ENCODE measurements at regions not wholly inside any gene's neighbourhood (a gene's known extent, or its start where the extent isn't known, plus 50 kb on each side); places are given as distances from the start of the nearest gene placed in this dataset.

DNA sequence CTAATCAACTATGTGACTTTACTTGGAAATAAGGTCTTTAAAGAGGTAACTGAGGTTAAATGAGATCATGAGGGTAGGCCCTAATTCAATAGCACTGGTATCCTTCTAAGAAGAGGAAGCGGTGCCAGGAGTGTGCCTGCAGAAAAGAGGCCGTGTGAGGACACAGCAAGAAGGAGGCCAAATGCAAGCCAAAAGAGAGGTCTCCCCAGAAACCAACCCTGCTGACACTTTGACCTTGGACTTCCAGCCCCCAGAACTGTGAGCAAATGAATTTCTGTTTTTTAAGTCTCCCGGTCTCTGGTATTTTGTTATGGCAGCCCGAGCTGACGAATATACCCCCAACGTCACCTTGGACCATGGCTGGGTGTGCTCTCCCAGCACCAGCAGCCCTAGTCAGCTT, 257.5 kb upstream of the NCKAP5 start:
- no peak overlapping the region for H3K4me3 Mint-ChIP-seq
- no peaks in the 10 kb centered on the region for H4K20me1 ChIP-seq (ENCODE audit: control insufficient read depth, insufficient read depth, low read length, poor library complexity, severe bottlenecking)
- H3K36me3 ChIP-seq (replicated peaks in 1 of 2; ENCODE audit: control extremely low read depth in 1 of 2, control insufficient read depth in 1 of 2, extremely low read depth in 1 of 2, insufficient read depth in 2 of 2, low read length in 1 of 2) = no peaks in the 10 kb centered on the region
- H3K27me3 Mint-ChIP-seq = peaks cover 24% of the 10 kb centered on the region
- ChIA-PET POLR2A (no interaction called here), CTCF (interaction anchor here (0.9 kb wide), 1 partner anchor 18 kb away, joined by 3 read pairs; no protein-coding TSS in a partner anchor)
- no peak overlapping the region for H3K9ac ChIP-seq (ENCODE audit: low read length)
- ATAC-seq (ENCODE audit: low read depth) (no peak), DNase-seq (no peak)
- intact Hi-C loops (cut with micrococcal nuclease) = no loop called here
- H3K27me3 ChIP-seq (replicated peaks in 1 of 4; ENCODE audit: control extremely low read depth in 1 of 4, control insufficient read depth in 3 of 4, insufficient read depth in 4 of 4, low read length in 3 of 4) = peaks cover 0 to 2% (median 0%) of the 10 kb centered on the region in 4 experiments
- H2AFZ ChIP-seq (ENCODE audit: insufficient read depth, low read depth, low read length, poor library complexity, severe bottlenecking) = no peak overlapping the region
- no peak overlapping the region for H3K27ac Mint-ChIP-seq
- no peaks in the 10 kb centered on the region for H3K4me1 Mint-ChIP-seq
- H3K79me2 ChIP-seq (ENCODE audit: control insufficient read depth, insufficient read depth, low read length) = no peaks in the 10 kb centered on the region
- no peak overlapping the region for H3K4me2 ChIP-seq (replicated peaks; ENCODE audit: low read depth, low read length, poor library complexity, severe bottlenecking)
- 97% methylated on average over 6 of the region's 6 CpGs for WGBS (ENCODE audit: insufficient coverage)
- H3K4me1 ChIP-seq (ENCODE audit: control insufficient read depth in 2 of 2, insufficient read depth in 2 of 2, low read length in 2 of 2) = no peaks in the 10 kb centered on the region
- no peak for TF ChIP-seq EZH2 (IDR thresholded peaks at IDR 0.05; ENCODE audit: borderline replicate concordance, insufficient read depth, low read depth, low read length, poor library complexity, severe bottlenecking)
- TF ChIP-seq, protein P1, sequence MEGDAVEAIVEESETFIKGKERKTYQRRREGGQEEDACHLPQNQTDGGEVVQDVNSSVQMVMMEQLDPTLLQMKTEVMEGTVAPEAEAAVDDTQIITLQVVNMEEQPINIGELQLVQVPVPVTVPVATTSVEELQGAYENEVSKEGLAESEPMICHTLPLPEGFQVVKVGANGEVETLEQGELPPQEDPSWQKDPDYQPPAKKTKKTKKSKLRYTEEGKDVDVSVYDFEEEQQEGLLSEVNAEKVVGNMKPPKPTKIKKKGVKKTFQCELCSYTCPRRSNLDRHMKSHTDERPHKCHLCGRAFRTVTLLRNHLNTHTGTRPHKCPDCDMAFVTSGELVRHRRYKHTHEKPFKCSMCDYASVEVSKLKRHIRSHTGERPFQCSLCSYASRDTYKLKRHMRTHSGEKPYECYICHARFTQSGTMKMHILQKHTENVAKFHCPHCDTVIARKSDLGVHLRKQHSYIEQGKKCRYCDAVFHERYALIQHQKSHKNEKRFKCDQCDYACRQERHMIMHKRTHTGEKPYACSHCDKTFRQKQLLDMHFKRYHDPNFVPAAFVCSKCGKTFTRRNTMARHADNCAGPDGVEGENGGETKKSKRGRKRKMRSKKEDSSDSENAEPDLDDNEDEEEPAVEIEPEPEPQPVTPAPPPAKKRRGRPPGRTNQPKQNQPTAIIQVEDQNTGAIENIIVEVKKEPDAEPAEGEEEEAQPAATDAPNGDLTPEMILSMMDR (IDR thresholded peaks at IDR 0.05) = no peak
- peaks cover 0 to 4% (median 0%) of the 10 kb centered on the region in 3 donors for H3K9me3 ChIP-seq (ENCODE audit: control extremely low read depth in 1 of 3, control insufficient read depth in 2 of 3, insufficient read depth in 1 of 3, low read length in 2 of 3)
- no peaks in the 10 kb centered on the region for H3K9me3 Mint-ChIP-seq (ENCODE audit: insufficient read depth)
- no peak overlapping the region for H3K4me3 ChIP-seq (ENCODE audit: control extremely low read depth in 1 of 5, extremely low read depth in 1 of 5, insufficient read depth in 1 of 5, low read depth in 2 of 5, low read length in 4 of 5)
- H3K27ac ChIP-seq (ENCODE audit: low read length in 2 of 2) = no peak overlapping the region

DNA sequence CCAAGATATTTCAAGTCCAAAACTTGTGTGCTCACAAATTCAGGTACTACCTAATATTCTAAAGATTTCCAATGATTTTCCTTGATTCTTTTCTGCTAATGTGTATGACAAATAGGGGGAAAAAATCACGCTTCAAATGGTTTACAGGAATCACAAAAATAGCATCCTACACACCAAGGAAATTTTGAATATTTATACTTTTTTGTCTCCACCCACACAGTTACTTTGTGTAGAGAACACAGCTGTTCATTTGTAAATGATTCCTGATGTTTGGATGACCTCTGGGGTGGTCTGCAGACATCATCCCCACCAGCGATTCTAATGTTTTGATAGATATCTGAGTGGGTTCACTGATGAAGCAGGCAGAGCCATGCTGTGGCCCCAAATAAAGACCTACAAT, 260.6 kb upstream of the NCKAP5 start:
- CTCF ChIA-PET = interaction anchor here (0.6 to 3.4 kb wide), 3 partner anchors 12 to 73 kb away, joined by 3 to 18 read pairs (median 3); no protein-coding TSS in a partner anchor

More for the DNA sequence above, 260.6 kb upstream of the NCKAP5 start:
- H3K4me3 Mint-ChIP-seq = no peak overlapping the region
- no peaks in the 10 kb centered on the region for H4K20me1 ChIP-seq (ENCODE audit: control insufficient read depth, insufficient read depth, low read length, poor library complexity, severe bottlenecking)
- H3K27ac Mint-ChIP-seq = no peak overlapping the region
- ATAC-seq (ENCODE audit: low read depth) (no peak), DNase-seq (no peak)
- no peak overlapping the region for H3K27ac ChIP-seq (ENCODE audit: low read length in 2 of 2)
- no peaks in the 10 kb centered on the region for H3K4me1 Mint-ChIP-seq
- no peak overlapping the region for H3K9ac ChIP-seq (ENCODE audit: low read length)
- peaks cover 23% of the 10 kb centered on the region for H3K27me3 Mint-ChIP-seq
- H2AFZ ChIP-seq (ENCODE audit: insufficient read depth, low read depth, low read length, poor library complexity, severe bottlenecking) = no peak overlapping the region
- no peaks in the 10 kb centered on the region for H3K79me2 ChIP-seq (ENCODE audit: control insufficient read depth, insufficient read depth, low read length)
- H3K4me3 ChIP-seq (ENCODE audit: control extremely low read depth in 1 of 5, extremely low read depth in 1 of 5, insufficient read depth in 1 of 5, low read depth in 2 of 5, low read length in 4 of 5) = no peak overlapping the region
- H3K9me3 ChIP-seq (ENCODE audit: control extremely low read depth in 1 of 3, control insufficient read depth in 2 of 3, insufficient read depth in 1 of 3, low read length in 2 of 3) = peaks cover 0 to 4% (median 4%) of the 10 kb centered on the region in 3 donors
- POLR2A ChIA-PET = no interaction called here
- no CpG with 5 or more reads among the region's 2 CpGs for WGBS (ENCODE audit: insufficient coverage)
- H3K27me3 ChIP-seq (replicated peaks in 1 of 4; ENCODE audit: control extremely low read depth in 1 of 4, control insufficient read depth in 3 of 4, insufficient read depth in 4 of 4, low read length in 3 of 4) = peaks cover 0 to 6% (median under 1%) of the 10 kb centered on the region in 4 experiments
- H3K4me1 ChIP-seq (ENCODE audit: control insufficient read depth in 2 of 2, insufficient read depth in 2 of 2, low read length in 2 of 2) = no peaks in the 10 kb centered on the region
- TF ChIP-seq EZH2 (IDR thresholded peaks at IDR 0.05; ENCODE audit: borderline replicate concordance, insufficient read depth, low read depth, low read length, poor library complexity, severe bottlenecking) = no peak
- TF ChIP-seq, protein P1 (IDR thresholded peaks at IDR 0.05) = no peak
- H3K9me3 Mint-ChIP-seq (ENCODE audit: insufficient read depth) = no peaks in the 10 kb centered on the region
- H3K4me2 ChIP-seq (replicated peaks; ENCODE audit: low read depth, low read length, poor library complexity, severe bottlenecking) = no peak overlapping the region
- intact Hi-C loops (cut with micrococcal nuclease) = no loop called here
- H3K36me3 ChIP-seq (replicated peaks in 1 of 2; ENCODE audit: control extremely low read depth in 1 of 2, control insufficient read depth in 1 of 2, extremely low read depth in 1 of 2, insufficient read depth in 2 of 2, low read length in 1 of 2) = no peaks in the 10 kb centered on the region
